Left ventricle myocardium inferior (tissue), 1 donor: ENCODE measurements at regions not wholly inside any gene's neighbourhood (a gene's known extent, or its start where the extent isn't known, plus 50 kb on each side); places are given as distances from the start of the nearest gene placed in this dataset.

Source experiments
- DNase-seq: peaks from one replicate; pipeline ENCODE4 v3.0.0-alpha.2; 2020
- H3K27ac ChIP-seq: fragments of 200-600 bp; replicated peaks from 2 replicates; pipeline ENCODE4 v1.8.0; 2021
- H3K27me3 ChIP-seq: fragments of 200-600 bp; 2 replicates; pipeline ENCODE4 v1.8.0; 2021; ENCODE audit warnings: low read depth
- H3K36me3 ChIP-seq: fragments of 200-600 bp; 2 replicates; pipeline ENCODE4 v1.8.0; 2021
- H3K4me1 ChIP-seq: fragments of 200-600 bp; 2 replicates; pipeline ENCODE4 v1.8.0; 2021
- H3K4me3 ChIP-seq: fragments of 200-600 bp; 2 replicates; pipeline ENCODE4 v1.8.0; 2021; ENCODE audit warnings: mild to moderate bottlenecking, moderate library complexity
- H3K9me3 ChIP-seq: fragments of 200-600 bp; replicated peaks from 2 replicates; pipeline ENCODE4 v1.8.0; 2021
- CTCF ChIP-seq: fragments of 200-600 bp; IDR thresholded peaks from 2 replicates; pipeline ENCODE4 v1.8.0; 2021; ENCODE audit warnings: antibody characterized with exemption, mild to moderate bottlenecking, borderline replicate concordance
- intact Hi-C: fragments of 100-400 bp; cut with micrococcal nuclease; formaldehyde crosslinking; loops from one replicate; pipeline ENCODE4 v1.11.0; 2022
- donor health status: DM: no; HTN: yes; CAD: no; lungs with severe emphysema.

DNA sequence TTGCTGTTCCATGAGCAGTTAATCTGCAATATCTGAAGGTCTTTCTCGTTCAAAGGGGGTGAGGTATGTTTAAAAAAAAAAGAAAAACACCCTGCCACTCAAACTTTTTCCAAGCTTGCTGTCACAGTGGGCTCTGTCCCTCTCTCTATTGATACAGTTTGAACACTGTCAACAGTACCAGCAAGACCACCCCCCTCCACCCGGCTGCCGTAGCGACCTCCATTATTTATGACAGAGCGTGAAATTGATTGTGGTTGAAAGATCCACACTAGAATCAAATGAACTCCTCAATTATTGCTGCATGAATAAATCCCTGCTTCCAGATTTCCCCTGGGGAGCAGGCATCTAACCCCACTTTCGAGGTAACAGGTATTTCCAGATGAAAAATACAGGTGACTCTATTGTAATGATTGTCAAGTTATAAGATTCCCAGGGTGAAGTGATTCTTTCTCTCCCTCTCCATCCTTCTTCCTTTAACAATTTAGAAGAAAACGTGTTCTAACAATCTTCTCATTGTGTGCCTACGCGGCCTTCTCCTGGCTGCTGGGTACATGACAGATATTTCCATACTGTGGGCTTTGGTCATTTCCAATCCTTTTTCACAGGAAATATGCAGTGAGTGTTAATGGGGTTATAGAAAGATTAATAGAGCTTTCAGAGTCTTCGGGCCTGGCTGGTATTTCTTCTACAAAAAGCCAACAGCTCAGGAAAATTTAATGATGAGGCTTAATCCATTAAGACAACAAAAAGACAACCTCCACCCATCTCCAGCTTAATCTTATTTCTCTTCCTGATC is 135.7 kb upstream of the C16orf82 start:
- Histone ChIP-seq H3K27ac (no peak overlapping the region), H3K4me1 (no peaks in the 10 kb centered on the region), H3K9me3 (peaks cover 14% of the 10 kb centered on the region), H3K27me3 (peaks cover 6% of the 10 kb centered on the region), H3K36me3 (no peaks in the 10 kb centered on the region), H3K4me3 (no peak overlapping the region)
- intact Hi-C loops, result no loop called here
- no peak for DNase-seq
- no peak for TF ChIP-seq CTCF

GRCh38 chr16:26950636-26951035 is 116.1 kb upstream of the C16orf82 start:
- Histone ChIP-seq H3K9me3 (no peaks in the 10 kb centered on the region), H3K36me3 (no peaks in the 10 kb centered on the region), H3K27me3 (peaks cover 33% of the 10 kb centered on the region), H3K4me3 (no peak overlapping the region), H3K27ac (no peak overlapping the region), H3K4me1 (no peaks in the 10 kb centered on the region)
- no peak for DNase-seq
- no peak for TF ChIP-seq CTCF
- intact Hi-C loops, result no loop called here

DNA sequence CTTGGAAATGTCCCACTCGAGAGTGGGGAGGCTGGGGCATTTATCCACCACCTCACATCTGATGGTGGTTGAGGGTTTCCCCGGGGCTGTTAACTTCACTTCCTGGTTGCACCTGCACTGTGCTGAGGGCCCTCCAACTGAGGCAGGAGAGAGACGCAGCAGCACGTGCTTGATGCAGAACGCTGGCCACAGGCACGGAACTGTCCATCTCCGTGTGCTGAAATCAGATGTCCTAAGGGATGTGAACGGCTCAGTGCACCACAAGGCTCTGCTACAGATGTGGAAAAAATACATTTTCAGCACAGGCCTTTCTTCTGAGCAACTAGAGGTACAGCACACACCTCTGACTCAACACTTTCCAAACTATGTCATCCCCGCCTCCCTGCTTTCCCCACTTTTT is 114.8 kb upstream of the C16orf82 start:
- H3K9me3 ChIP-seq, result no peaks in the 10 kb centered on the region
- peaks cover 33% of the 10 kb centered on the region for H3K27me3 ChIP-seq
- no peaks in the 10 kb centered on the region for H3K4me1 ChIP-seq
- no peaks in the 10 kb centered on the region for H3K36me3 ChIP-seq
- no peak overlapping the region for H3K27ac ChIP-seq
- no peak for DNase-seq
- intact Hi-C loops, result no loop called here
- no peak overlapping the region for H3K4me3 ChIP-seq
- TF ChIP-seq CTCF, result no peak

DNA sequence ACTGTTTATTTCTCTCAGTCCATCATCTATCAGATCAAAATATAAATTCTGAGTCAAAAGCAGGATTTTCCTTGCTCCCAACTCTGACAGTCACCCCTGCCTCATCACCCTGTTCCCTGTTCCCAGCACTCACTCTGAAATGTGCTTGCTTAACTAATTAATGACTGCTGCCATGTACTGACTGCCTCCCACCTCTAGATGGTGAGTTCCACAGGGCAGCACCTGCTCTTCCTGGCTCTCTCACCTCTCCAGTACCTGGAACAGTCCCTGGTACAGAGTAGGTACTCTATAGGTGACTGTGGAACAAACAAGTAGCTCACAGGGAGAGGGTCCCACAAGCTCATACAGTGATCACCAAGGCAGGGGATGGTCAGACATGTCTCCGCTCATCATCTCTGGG is 114.3 kb upstream of the C16orf82 start:
- DNase-seq, result no peak
- Histone ChIP-seq H3K27me3 (peaks cover 33% of the 10 kb centered on the region), H3K36me3 (no peaks in the 10 kb centered on the region), H3K27ac (no peak overlapping the region), H3K9me3 (no peaks in the 10 kb centered on the region), H3K4me1 (no peaks in the 10 kb centered on the region), H3K4me3 (no peak overlapping the region)
- intact Hi-C loops, result no loop called here
- no peak for TF ChIP-seq CTCF

- no peak for DNase-seq
- H3K27ac ChIP-seq, result no peak overlapping the region
- peaks cover 11% of the 10 kb centered on the region for H3K9me3 ChIP-seq
- no peak overlapping the region for H3K4me3 ChIP-seq
- no peak for TF ChIP-seq CTCF
- H3K4me1 ChIP-seq, result no peaks in the 10 kb centered on the region
- H3K36me3 ChIP-seq, result no peaks in the 10 kb centered on the region
- H3K27me3 ChIP-seq, result peaks cover 30% of the 10 kb centered on the region
- intact Hi-C loops, result no loop called here
These were observed 109.4 kb upstream of the C16orf82 start for GRCh38 chr16:26957283-26957859.
